ENCODE measurements at regions not wholly inside any gene's neighbourhood (a gene's known extent, or its start where the extent isn't known, plus 50 kb on each side); places are given as distances from the start of the nearest gene placed in this dataset.

- DNase-seq (ENCODE audit: low read depth in 2 of 2): no peak
These were observed 222.6 kb downstream of the PRDM2 start for GRCh38 chr1:13922466-13923110.

GRCh38 chr1:13926556-13926955, 226.6 kb downstream of the PRDM2 start:
- no peak for DNase-seq (ENCODE audit: low read depth in 2 of 2)

- no peak for DNase-seq (ENCODE audit: low read depth in 2 of 2)
These were observed 227.7 kb downstream of the PRDM2 start for GRCh38 chr1:13927736-13928135.

- DNase-seq (ENCODE audit: low read depth in 2 of 2): no peak
These were observed 229.3 kb downstream of the PRDM2 start for GRCh38 chr1:13929313-13929712.

- DNase-seq (ENCODE audit: low read depth in 2 of 2): no peak
These were observed 230.2 kb downstream of the PRDM2 start for GRCh38 chr1:13930151-13930550.

- DNase-seq (ENCODE audit: low read depth in 2 of 2): no peak
These were observed 231.2 kb downstream of the PRDM2 start for GRCh38 chr1:13931226-13931625.

- no peak for DNase-seq (ENCODE audit: low read depth in 2 of 2)
These were observed 235.3 kb downstream of the PRDM2 start for GRCh38 chr1:13935336-13935735.

- DNase-seq (ENCODE audit: low read depth in 2 of 2): no peak
These were observed 241.3 kb downstream of the PRDM2 start for GRCh38 chr1:13941315-13941714.

- DNase-seq (ENCODE audit: low read depth in 2 of 2): no peak
These were observed 243.1 kb downstream of the PRDM2 start for GRCh38 chr1:13943055-13943454.

GRCh38 chr1:13945856-13946255, 245.9 kb downstream of the PRDM2 start:
- DNase-seq (ENCODE audit: low read depth in 2 of 2): no peak

- no peak for DNase-seq (ENCODE audit: low read depth in 2 of 2)
These were observed 247.7 kb downstream of the PRDM2 start for GRCh38 chr1:13947658-13948057.

GRCh38 chr1:13948396-13948795, 248.4 kb downstream of the PRDM2 start:
- DNase-seq (ENCODE audit: low read depth in 2 of 2): no peak

GRCh38 chr1:13948888-13949391, 249.0 kb downstream of the PRDM2 start:
- no peak for DNase-seq (ENCODE audit: low read depth in 2 of 2)

- DNase-seq (ENCODE audit: low read depth in 2 of 2): no peak
These were observed 249.6 kb downstream of the PRDM2 start for GRCh38 chr1:13949546-13949945.

GRCh38 chr1:13950637-13951036, 250.6 kb downstream of the PRDM2 start:
- DNase-seq (ENCODE audit: low read depth in 2 of 2): no peak

- DNase-seq (ENCODE audit: low read depth in 2 of 2): no peak
These were observed 252.1 kb downstream of the PRDM2 start for GRCh38 chr1:13951793-13952751.

GRCh38 chr1:13952985-13953384, 253.0 kb downstream of the PRDM2 start:
- no peak for DNase-seq (ENCODE audit: low read depth in 2 of 2)

- peak; percentile 40 to 42 for DNase-seq (ENCODE audit: low read depth in 2 of 2)
These were observed 256.4 kb downstream of the PRDM2 start for GRCh38 chr1:13956393-13956792.

GRCh38 chr1:13960375-13960987, 260.5 kb downstream of the PRDM2 start:
- DNase-seq (ENCODE audit: low read depth in 2 of 2): peak; percentile 18 to 24

GRCh38 chr1:13964768-13965167, 264.8 kb downstream of the PRDM2 start:
- DNase-seq (ENCODE audit: low read depth in 2 of 2): no peak

GRCh38 chr1:13965770-13966398, 265.9 kb downstream of the PRDM2 start:
- DNase-seq (ENCODE audit: low read depth in 2 of 2): peak; percentile 23 to 28

GRCh38 chr1:13967707-13968106, 267.7 kb downstream of the PRDM2 start:
- DNase-seq (ENCODE audit: low read depth in 2 of 2): no peak
